ENCODE measurements at regions not wholly inside any gene's neighbourhood (a gene's known extent, or its start where the extent isn't known, plus 50 kb on each side); places are given as distances from the start of the nearest gene placed in this dataset.

- H3K9me3 ChIP-seq (ENCODE audit: insufficient read depth, low read depth, low read length): no peaks in the 10 kb centered on the region
- H3K4me2 ChIP-seq (ENCODE audit: low read length): no peak overlapping the region
- no peak overlapping the region for H4K91ac ChIP-seq (ENCODE audit: low read depth, low read length)
- H3K4me1 ChIP-seq (ENCODE audit: control insufficient read depth in 1 of 2, insufficient read depth in 2 of 2, low read length in 2 of 2): peaks cover 3 to 4% of the 10 kb centered on the region in 2 experiments
- DNase-seq: no peak
- no peak overlapping the region for H3K27ac ChIP-seq (ENCODE audit: low read depth, low read length)
- H3K79me1 ChIP-seq (ENCODE audit: low read length): no peaks in the 10 kb centered on the region
- H3K27me3 ChIP-seq (ENCODE audit: insufficient read depth, low read length): no peaks in the 10 kb centered on the region
- H4K12ac ChIP-seq (ENCODE audit: low read depth, low read length): no peak overlapping the region
- H3K18ac ChIP-seq (ENCODE audit: low read length): no peak overlapping the region
- H2AK5ac ChIP-seq (ENCODE audit: low read length): no peak overlapping the region
- H3K36me3 ChIP-seq (ENCODE audit: control insufficient read depth in 1 of 2, insufficient read depth in 2 of 2, low read length in 2 of 2): no peaks in the 10 kb centered on the region
- no CpG with 5 or more reads among the region's 5 CpGs for WGBS (ENCODE audit: extremely low coverage, insufficient coverage, insufficient read length)
- H3K4me3 ChIP-seq (ENCODE audit: low read depth, low read length): no peak overlapping the region
- no peak overlapping the region for H3K14ac ChIP-seq (ENCODE audit: low read length)
- H3K4ac ChIP-seq (ENCODE audit: low read depth, low read length): no peak overlapping the region
- H2AFZ ChIP-seq (ENCODE audit: insufficient read depth, low read length, poor library complexity): no peak overlapping the region
- H3K9ac ChIP-seq (ENCODE audit: low read length): no peak overlapping the region
- no peaks in the 10 kb centered on the region for H3K79me2 ChIP-seq (ENCODE audit: control insufficient read depth, insufficient read depth, low read length, poor library complexity)
- no peak overlapping the region for H3K23ac ChIP-seq (ENCODE audit: low read length)
- H2BK12ac ChIP-seq (ENCODE audit: low read length): no peak overlapping the region
- H2BK120ac ChIP-seq (ENCODE audit: insufficient read depth, low read length, poor library complexity): no peak overlapping the region
- no peak overlapping the region for H4K8ac ChIP-seq (ENCODE audit: low read depth, low read length)
- no peak overlapping the region for H2BK5ac ChIP-seq (ENCODE audit: low read depth, low read length, poor library complexity)
Measured at GRCh38 chr14:44820230-44820964, 141.3 kb downstream of the KLHL28 start.

DNA sequence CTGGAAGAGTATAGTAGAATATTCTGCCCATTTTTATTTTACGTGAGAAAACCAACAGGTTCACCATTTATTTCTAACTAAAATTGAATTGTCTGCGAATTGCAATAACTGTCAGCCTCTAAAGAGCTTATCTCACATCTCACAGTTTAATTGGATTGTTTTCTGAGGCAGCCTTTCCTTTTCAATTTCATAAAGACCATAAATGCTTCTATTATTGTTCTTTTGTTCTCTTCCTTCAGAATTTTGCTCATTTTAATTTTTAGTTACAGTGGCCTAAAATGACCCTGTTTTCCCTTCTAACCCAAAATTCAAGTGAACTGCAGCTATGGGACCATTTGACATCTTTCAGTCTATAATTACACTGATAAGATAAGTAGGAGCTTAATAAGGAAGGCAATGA, 147.6 kb downstream of the KLHL28 start:
- H3K23ac ChIP-seq (ENCODE audit: low read length): no peak overlapping the region
- H3K4me1 ChIP-seq (ENCODE audit: control insufficient read depth in 1 of 2, insufficient read depth in 2 of 2, low read length in 2 of 2): no peaks in the 10 kb centered on the region
- no peaks in the 10 kb centered on the region for H3K27me3 ChIP-seq (ENCODE audit: insufficient read depth, low read length)
- no peak overlapping the region for H2BK12ac ChIP-seq (ENCODE audit: low read length)
- H4K12ac ChIP-seq (ENCODE audit: low read depth, low read length): no peak overlapping the region
- H3K4me2 ChIP-seq (ENCODE audit: low read length): no peak overlapping the region
- no peak overlapping the region for H3K9ac ChIP-seq (ENCODE audit: low read length)
- H3K27ac ChIP-seq (ENCODE audit: low read depth, low read length): no peak overlapping the region
- no peak overlapping the region for H2BK120ac ChIP-seq (ENCODE audit: insufficient read depth, low read length, poor library complexity)
- no peak overlapping the region for H2AK5ac ChIP-seq (ENCODE audit: low read length)
- no peak overlapping the region for H2BK5ac ChIP-seq (ENCODE audit: low read depth, low read length, poor library complexity)
- H3K79me1 ChIP-seq (ENCODE audit: low read length): no peaks in the 10 kb centered on the region
- H3K18ac ChIP-seq (ENCODE audit: low read length): no peak overlapping the region
- no peak overlapping the region for H3K4me3 ChIP-seq (ENCODE audit: low read depth, low read length)
- DNase-seq: no peak
- no peak overlapping the region for H2AFZ ChIP-seq (ENCODE audit: insufficient read depth, low read length, poor library complexity)
- H3K79me2 ChIP-seq (ENCODE audit: control insufficient read depth, insufficient read depth, low read length, poor library complexity): no peaks in the 10 kb centered on the region
- no CpG with 5 or more reads among the region's 2 CpGs for WGBS (ENCODE audit: extremely low coverage, insufficient coverage, insufficient read length)
- H4K91ac ChIP-seq (ENCODE audit: low read depth, low read length): no peak overlapping the region
- no peaks in the 10 kb centered on the region for H3K36me3 ChIP-seq (ENCODE audit: control insufficient read depth in 1 of 2, insufficient read depth in 2 of 2, low read length in 2 of 2)
- no peak overlapping the region for H3K14ac ChIP-seq (ENCODE audit: low read length)
- H4K8ac ChIP-seq (ENCODE audit: low read depth, low read length): no peak overlapping the region
- no peak overlapping the region for H3K4ac ChIP-seq (ENCODE audit: low read depth, low read length)
- H3K9me3 ChIP-seq (ENCODE audit: insufficient read depth, low read depth, low read length): no peaks in the 10 kb centered on the region

DNA sequence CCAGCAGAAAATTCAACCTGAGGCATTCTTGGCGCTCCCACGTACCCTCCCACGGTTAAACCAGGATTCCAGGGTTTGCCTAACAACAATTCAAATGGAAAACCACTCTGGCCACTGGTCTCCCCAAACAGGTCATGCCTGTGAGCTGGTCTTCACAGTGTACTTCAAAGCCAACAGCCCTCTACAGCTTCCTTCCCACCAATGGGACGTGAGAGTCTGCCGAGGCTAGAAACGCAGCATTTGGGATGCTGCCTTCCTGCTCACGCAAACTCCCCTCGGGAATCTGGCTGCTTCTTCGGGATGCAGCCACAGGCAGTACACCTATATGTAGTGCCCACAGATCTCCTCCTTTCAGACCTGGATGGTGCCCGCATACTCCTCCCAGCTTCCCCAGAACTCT, 149.1 kb downstream of the KLHL28 start:
- Histone ChIP-seq H3K18ac (ENCODE audit: low read length) (no peak overlapping the region), H3K4ac (ENCODE audit: low read depth, low read length) (no peak overlapping the region), H2BK5ac (ENCODE audit: low read depth, low read length, poor library complexity) (no peak overlapping the region), H4K8ac (ENCODE audit: low read depth, low read length) (no peak overlapping the region), H3K79me1 (ENCODE audit: low read length) (no peaks in the 10 kb centered on the region), H4K91ac (ENCODE audit: low read depth, low read length) (no peak overlapping the region), H3K4me3 (ENCODE audit: low read depth, low read length) (no peak overlapping the region), H4K12ac (ENCODE audit: low read depth, low read length) (no peak overlapping the region), H3K14ac (ENCODE audit: low read length) (no peak overlapping the region), H2AFZ (ENCODE audit: insufficient read depth, low read length, poor library complexity) (no peak overlapping the region), H3K79me2 (ENCODE audit: control insufficient read depth, insufficient read depth, low read length, poor library complexity) (no peaks in the 10 kb centered on the region), H3K9me3 (ENCODE audit: insufficient read depth, low read depth, low read length) (no peaks in the 10 kb centered on the region), H3K27me3 (ENCODE audit: insufficient read depth, low read length) (no peaks in the 10 kb centered on the region), H3K4me1 (ENCODE audit: control insufficient read depth in 1 of 2, insufficient read depth in 2 of 2, low read length in 2 of 2) (no peaks in the 10 kb centered on the region), H3K4me2 (ENCODE audit: low read length) (no peak overlapping the region), H3K36me3 (ENCODE audit: control insufficient read depth in 1 of 2, insufficient read depth in 2 of 2, low read length in 2 of 2) (no peaks in the 10 kb centered on the region), H3K9ac (ENCODE audit: low read length) (no peak overlapping the region), H2BK120ac (ENCODE audit: insufficient read depth, low read length, poor library complexity) (no peak overlapping the region), H2BK12ac (ENCODE audit: low read length) (no peak overlapping the region), H2AK5ac (ENCODE audit: low read length) (no peak overlapping the region), H3K23ac (ENCODE audit: low read length) (no peak overlapping the region), H3K27ac (ENCODE audit: low read depth, low read length) (no peak overlapping the region)
- WGBS (ENCODE audit: extremely low coverage, insufficient coverage, insufficient read length): no CpG with 5 or more reads among the region's 10 CpGs
- no peak for DNase-seq

DNA sequence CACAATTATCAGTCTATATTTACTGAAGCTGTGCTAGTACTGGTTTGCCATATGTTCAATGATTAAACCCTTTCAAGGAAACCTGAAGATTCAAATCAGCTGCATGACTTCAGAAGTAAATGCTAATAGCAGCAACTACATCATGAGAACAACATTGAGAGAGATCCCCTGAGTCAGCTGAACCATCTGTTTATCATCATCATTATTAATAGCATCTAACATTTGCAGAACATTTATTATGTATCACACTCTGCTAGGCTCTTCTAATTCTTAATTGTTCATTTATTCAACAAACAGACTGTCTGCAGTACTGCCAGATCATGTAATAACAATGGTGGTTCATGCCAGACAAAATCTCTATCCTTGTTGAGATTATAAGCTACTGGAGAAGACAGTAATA, 157.4 kb downstream of the KLHL28 start:
- H3K79me1 ChIP-seq (ENCODE audit: low read length): no peaks in the 10 kb centered on the region
- no peak overlapping the region for H3K4me3 ChIP-seq (ENCODE audit: low read depth, low read length)
- H2AK5ac ChIP-seq (ENCODE audit: low read length): no peak overlapping the region
- no peaks in the 10 kb centered on the region for H3K4me1 ChIP-seq (ENCODE audit: control insufficient read depth in 1 of 2, insufficient read depth in 2 of 2, low read length in 2 of 2)
- no peak overlapping the region for H2AFZ ChIP-seq (ENCODE audit: insufficient read depth, low read length, poor library complexity)
- H3K18ac ChIP-seq (ENCODE audit: low read length): no peak overlapping the region
- no peak overlapping the region for H3K4me2 ChIP-seq (ENCODE audit: low read length)
- DNase-seq: no peak
- no peak overlapping the region for H3K4ac ChIP-seq (ENCODE audit: low read depth, low read length)
- no peaks in the 10 kb centered on the region for H3K36me3 ChIP-seq (ENCODE audit: control insufficient read depth in 1 of 2, insufficient read depth in 2 of 2, low read length in 2 of 2)
- no peak overlapping the region for H3K14ac ChIP-seq (ENCODE audit: low read length)
- no peaks in the 10 kb centered on the region for H3K27me3 ChIP-seq (ENCODE audit: insufficient read depth, low read length)
- no peak overlapping the region for H3K23ac ChIP-seq (ENCODE audit: low read length)
- H4K12ac ChIP-seq (ENCODE audit: low read depth, low read length): no peak overlapping the region
- no peak overlapping the region for H2BK12ac ChIP-seq (ENCODE audit: low read length)
- peaks cover 3% of the 10 kb centered on the region for H3K9me3 ChIP-seq (ENCODE audit: insufficient read depth, low read depth, low read length)
- H3K79me2 ChIP-seq (ENCODE audit: control insufficient read depth, insufficient read depth, low read length, poor library complexity): no peaks in the 10 kb centered on the region
- H3K27ac ChIP-seq (ENCODE audit: low read depth, low read length): no peak overlapping the region
- no peak overlapping the region for H2BK5ac ChIP-seq (ENCODE audit: low read depth, low read length, poor library complexity)
- no peak overlapping the region for H4K91ac ChIP-seq (ENCODE audit: low read depth, low read length)
- H4K8ac ChIP-seq (ENCODE audit: low read depth, low read length): no peak overlapping the region
- H3K9ac ChIP-seq (ENCODE audit: low read length): no peak overlapping the region
- no peak overlapping the region for H2BK120ac ChIP-seq (ENCODE audit: insufficient read depth, low read length, poor library complexity)
